ENCODE measurements at regions not wholly inside any gene's neighbourhood (a gene's known extent, or its start where the extent isn't known, plus 50 kb on each side); places are given as distances from the start of the nearest gene placed in this dataset.

DNA sequence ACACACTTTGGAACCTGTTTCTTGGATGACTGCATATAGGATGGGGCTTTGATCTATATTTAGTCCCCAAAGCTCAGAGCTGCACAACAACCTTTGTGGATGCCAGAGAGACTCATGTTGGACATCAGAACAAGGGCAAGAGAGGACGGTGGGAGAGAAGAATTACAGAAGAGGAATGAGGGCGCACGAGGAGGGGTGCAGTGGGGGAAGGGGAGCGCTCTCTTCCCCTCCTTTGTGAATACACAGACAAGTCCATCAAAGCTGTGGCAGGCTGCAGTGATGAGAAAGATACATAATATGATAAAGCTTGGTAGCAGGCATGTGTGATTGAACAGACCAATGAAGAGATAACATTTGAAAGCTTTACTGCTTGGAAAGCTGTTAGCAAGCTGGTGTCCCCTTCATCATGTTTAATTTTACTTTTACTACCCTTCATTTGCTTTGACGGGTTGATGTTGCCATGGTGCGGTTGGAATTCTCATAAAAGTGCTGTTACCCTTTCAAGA is 857.8 kb downstream of the KCNMA1 start:
- Histone ChIP-seq H3K27me3 (no peaks in the 10 kb centered on the region), H3K9me3 (peaks cover 0 to 2% (median 0%) of the 10 kb centered on the region in 4 donors), H3K4me1 (no peaks in the 10 kb centered on the region), H3K36me3 (no peaks in the 10 kb centered on the region), H3K27ac (no peak overlapping the region), H3K4me3 (no peak overlapping the region)
- DNase-seq: no peak
- no peak for TF ChIP-seq POLR2A (IDR thresholded peaks at IDR 0.05)
- TF ChIP-seq, protein P1, sequence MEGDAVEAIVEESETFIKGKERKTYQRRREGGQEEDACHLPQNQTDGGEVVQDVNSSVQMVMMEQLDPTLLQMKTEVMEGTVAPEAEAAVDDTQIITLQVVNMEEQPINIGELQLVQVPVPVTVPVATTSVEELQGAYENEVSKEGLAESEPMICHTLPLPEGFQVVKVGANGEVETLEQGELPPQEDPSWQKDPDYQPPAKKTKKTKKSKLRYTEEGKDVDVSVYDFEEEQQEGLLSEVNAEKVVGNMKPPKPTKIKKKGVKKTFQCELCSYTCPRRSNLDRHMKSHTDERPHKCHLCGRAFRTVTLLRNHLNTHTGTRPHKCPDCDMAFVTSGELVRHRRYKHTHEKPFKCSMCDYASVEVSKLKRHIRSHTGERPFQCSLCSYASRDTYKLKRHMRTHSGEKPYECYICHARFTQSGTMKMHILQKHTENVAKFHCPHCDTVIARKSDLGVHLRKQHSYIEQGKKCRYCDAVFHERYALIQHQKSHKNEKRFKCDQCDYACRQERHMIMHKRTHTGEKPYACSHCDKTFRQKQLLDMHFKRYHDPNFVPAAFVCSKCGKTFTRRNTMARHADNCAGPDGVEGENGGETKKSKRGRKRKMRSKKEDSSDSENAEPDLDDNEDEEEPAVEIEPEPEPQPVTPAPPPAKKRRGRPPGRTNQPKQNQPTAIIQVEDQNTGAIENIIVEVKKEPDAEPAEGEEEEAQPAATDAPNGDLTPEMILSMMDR (IDR thresholded peaks at IDR 0.05): no peak

DNA sequence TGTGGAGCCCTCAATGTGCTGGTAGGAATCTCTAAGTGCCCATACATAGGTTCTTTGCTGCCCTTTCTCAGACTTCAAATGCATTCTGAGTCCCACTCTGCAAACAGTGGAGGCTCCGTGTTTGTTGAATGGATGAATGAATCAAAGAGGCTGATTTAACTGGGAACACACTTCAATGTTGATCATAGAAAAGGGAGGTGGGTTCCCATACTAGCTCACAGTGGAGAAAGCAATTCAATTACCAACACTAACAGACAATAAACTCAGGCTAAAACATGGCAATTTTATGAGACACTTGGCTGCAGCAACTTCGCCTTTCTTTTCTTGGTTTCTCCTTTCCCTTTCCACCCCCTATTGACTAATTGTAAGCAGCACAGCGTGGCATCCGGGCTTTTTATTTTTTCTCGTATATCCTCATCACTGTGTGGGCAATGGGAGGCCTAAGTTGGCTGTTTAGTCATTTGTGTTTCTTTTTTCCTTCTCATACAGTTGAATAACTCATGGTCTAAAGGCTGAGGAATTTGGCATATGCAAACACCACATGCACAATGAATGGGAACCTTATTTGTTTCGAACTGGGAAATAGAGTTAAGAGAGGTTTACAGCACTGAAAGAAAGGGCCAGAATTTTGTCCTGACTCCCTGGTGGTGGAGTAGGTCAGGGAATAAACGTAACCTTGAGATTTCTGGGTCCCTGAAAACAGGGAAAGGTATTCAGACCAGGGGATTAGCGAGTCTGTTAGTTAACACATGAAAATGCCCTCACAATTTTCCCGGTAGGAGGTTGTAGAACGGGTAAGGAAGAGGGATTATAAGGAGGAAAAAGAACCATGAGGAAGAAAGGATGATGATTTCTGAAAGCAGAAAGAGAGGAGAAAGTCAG is 858.5 kb downstream of the KCNMA1 start:
- H3K27me3 ChIP-seq: no peaks in the 10 kb centered on the region
- DNase-seq: no peak
- H3K4me1 ChIP-seq: no peaks in the 10 kb centered on the region
- H3K36me3 ChIP-seq: no peaks in the 10 kb centered on the region
- no peak overlapping the region for H3K27ac ChIP-seq
- no peak overlapping the region for H3K4me3 ChIP-seq
- TF ChIP-seq, protein P1 (IDR thresholded peaks at IDR 0.05): no peak
- TF ChIP-seq POLR2A (IDR thresholded peaks at IDR 0.05): no peak
- peaks cover 0 to 2% (median 0%) of the 10 kb centered on the region in 4 donors for H3K9me3 ChIP-seq

- Histone ChIP-seq H3K4me3 (no peak overlapping the region), H3K9me3 (peaks cover 0 to 2% (median 0%) of the 10 kb centered on the region in 4 donors), H3K27me3 (no peaks in the 10 kb centered on the region), H3K4me1 (no peaks in the 10 kb centered on the region), H3K27ac (no peak overlapping the region), H3K36me3 (no peaks in the 10 kb centered on the region)
- no peak for TF ChIP-seq POLR2A (IDR thresholded peaks at IDR 0.05)
- TF ChIP-seq, protein P1 (IDR thresholded peaks at IDR 0.05): no peak
- no peak for DNase-seq
Observed at GRCh38 chr10:76774987-76775603, 862.5 kb downstream of the KCNMA1 start.

DNA sequence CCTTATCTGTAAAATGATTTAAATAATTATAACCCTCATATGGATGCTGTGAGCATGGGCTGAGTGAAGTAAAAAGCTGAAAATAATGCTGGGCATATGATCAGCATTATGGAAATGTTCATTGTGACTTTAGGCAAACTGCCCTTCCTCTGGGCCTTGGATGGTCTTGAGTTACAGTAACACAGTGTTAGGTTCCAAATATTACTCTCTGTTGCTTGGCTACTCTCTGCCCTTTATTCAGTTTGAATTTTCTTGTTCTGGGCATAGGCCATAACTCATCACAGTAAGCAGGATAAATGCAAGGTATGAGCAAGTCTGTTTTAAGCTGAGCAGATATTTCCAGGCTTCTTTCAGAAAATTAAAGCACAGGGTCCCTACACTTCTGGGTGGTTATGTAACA is 868.0 kb downstream of the KCNMA1 start:
- Histone ChIP-seq H3K27ac (no peak overlapping the region), H3K4me3 (no peak overlapping the region), H3K9me3 (no peaks in the 10 kb centered on the region), H3K27me3 (no peaks in the 10 kb centered on the region), H3K4me1 (no peaks in the 10 kb centered on the region), H3K36me3 (no peaks in the 10 kb centered on the region)
- no peak for DNase-seq
- no peak for TF ChIP-seq POLR2A (IDR thresholded peaks at IDR 0.05)
- TF ChIP-seq, protein P1 (IDR thresholded peaks at IDR 0.05): no peak

- H3K4me1 ChIP-seq: no peaks in the 10 kb centered on the region
- DNase-seq: no peak
- no peaks in the 10 kb centered on the region for H3K36me3 ChIP-seq
- no peak overlapping the region for H3K4me3 ChIP-seq
- TF ChIP-seq, protein P1 (IDR thresholded peaks at IDR 0.05): no peak
- TF ChIP-seq POLR2A (IDR thresholded peaks at IDR 0.05): no peak
- H3K27me3 ChIP-seq: no peaks in the 10 kb centered on the region
- H3K27ac ChIP-seq: no peak overlapping the region
- no peaks in the 10 kb centered on the region for H3K9me3 ChIP-seq
Observed at GRCh38 chr10:76769161-76769560, 868.4 kb downstream of the KCNMA1 start.
